ENCODE measurements at regions not wholly inside any gene's neighbourhood (a gene's known extent, or its start where the extent isn't known, plus 50 kb on each side); places are given as distances from the start of the nearest gene placed in this dataset.
A peak's percentile ranks its signal among the peaks of the same experiment; 100 is the strongest.

DNA sequence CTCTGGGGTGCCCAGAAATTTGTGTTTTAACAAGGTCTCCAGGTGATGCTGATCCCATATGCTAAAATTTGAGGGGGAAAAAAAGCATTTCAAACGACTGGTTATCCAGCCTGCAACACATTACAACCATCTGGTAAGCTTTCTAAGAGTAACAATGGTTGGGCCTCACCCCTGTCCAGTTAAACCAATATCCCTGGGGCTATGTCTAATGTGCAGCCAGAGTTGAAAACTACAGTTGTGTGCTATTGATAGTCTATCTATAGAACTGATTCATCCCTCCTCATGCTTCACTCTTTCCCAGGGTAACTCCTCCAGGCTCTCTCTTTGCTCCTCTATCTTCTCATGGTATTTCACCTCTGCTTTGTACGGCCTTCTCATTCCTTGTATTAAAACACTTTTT is 458.3 kb downstream of the MMUT start:
- POLR2A ChIA-PET: no interaction called here
- CTCF ChIA-PET: no interaction called here
- Mint-ChIP-seq H3K27ac (ENCODE audit: low read depth, unreplicated experiment) (no peak overlapping the region), H3K4me3 (ENCODE audit: unreplicated experiment) (no peak overlapping the region), H3K27me3 (ENCODE audit: insufficient read depth, unreplicated experiment) (no peaks in the 10 kb centered on the region), H3K36me3 (ENCODE audit: insufficient read depth, unreplicated experiment) (no peaks in the 10 kb centered on the region), H3K4me1 (ENCODE audit: insufficient read depth, unreplicated experiment) (peaks cover 7% of the 10 kb centered on the region), H3K9me3 (ENCODE audit: unreplicated experiment) (no peaks in the 10 kb centered on the region)
- BruUV-seq (replicated peaks): no TSS peak
- DNase-seq (ENCODE audit: unreplicated experiment): no peak
- TF ChIP-seq, protein P1, sequence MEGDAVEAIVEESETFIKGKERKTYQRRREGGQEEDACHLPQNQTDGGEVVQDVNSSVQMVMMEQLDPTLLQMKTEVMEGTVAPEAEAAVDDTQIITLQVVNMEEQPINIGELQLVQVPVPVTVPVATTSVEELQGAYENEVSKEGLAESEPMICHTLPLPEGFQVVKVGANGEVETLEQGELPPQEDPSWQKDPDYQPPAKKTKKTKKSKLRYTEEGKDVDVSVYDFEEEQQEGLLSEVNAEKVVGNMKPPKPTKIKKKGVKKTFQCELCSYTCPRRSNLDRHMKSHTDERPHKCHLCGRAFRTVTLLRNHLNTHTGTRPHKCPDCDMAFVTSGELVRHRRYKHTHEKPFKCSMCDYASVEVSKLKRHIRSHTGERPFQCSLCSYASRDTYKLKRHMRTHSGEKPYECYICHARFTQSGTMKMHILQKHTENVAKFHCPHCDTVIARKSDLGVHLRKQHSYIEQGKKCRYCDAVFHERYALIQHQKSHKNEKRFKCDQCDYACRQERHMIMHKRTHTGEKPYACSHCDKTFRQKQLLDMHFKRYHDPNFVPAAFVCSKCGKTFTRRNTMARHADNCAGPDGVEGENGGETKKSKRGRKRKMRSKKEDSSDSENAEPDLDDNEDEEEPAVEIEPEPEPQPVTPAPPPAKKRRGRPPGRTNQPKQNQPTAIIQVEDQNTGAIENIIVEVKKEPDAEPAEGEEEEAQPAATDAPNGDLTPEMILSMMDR (IDR thresholded peaks at IDR 0.05; ENCODE audit: unreplicated experiment): no peak
- intact Hi-C loops (cut with micrococcal nuclease): no loop called here

DNA sequence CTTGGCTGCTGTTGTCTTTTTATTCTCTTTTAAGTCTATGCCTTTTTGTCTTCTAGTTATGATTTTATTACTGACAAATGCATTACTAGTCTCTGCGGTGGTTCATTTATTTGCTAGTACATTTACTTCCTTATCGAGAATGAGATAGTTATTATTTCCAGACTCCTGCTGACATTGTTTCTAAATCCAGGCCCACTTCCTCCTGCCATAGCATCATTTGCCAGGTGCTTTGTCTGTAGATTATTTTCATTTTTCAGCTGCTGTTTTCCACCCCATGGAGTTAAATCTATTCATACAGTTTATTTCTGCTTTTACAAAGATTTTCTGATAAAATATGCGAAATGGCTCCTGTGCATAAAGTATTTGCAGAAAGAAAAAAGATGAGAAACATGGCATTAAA is 459.7 kb downstream of the MMUT start:
- Mint-ChIP-seq H3K27me3 (ENCODE audit: insufficient read depth, unreplicated experiment) (no peaks in the 10 kb centered on the region), H3K36me3 (ENCODE audit: insufficient read depth, unreplicated experiment) (no peaks in the 10 kb centered on the region), H3K4me1 (ENCODE audit: insufficient read depth, unreplicated experiment) (peaks cover 7% of the 10 kb centered on the region), H3K27ac (ENCODE audit: low read depth, unreplicated experiment) (no peak overlapping the region), H3K9me3 (ENCODE audit: unreplicated experiment) (no peaks in the 10 kb centered on the region), H3K4me3 (ENCODE audit: unreplicated experiment) (no peak overlapping the region)
- CTCF ChIA-PET: no interaction called here
- intact Hi-C loops (cut with micrococcal nuclease): no loop called here
- POLR2A ChIA-PET: no interaction called here
- no TSS peak for BruUV-seq (replicated peaks)
- DNase-seq (ENCODE audit: unreplicated experiment): no peak
- TF ChIP-seq, protein P1 (IDR thresholded peaks at IDR 0.05; ENCODE audit: unreplicated experiment): no peak

GRCh38 chr6:49001856-49002541 is 461.1 kb downstream of the MMUT start:
- Mint-ChIP-seq H3K36me3 (ENCODE audit: insufficient read depth, unreplicated experiment) (no peaks in the 10 kb centered on the region), H3K27ac (ENCODE audit: low read depth, unreplicated experiment) (peak overlapping the region; percentile 32), H3K27me3 (ENCODE audit: insufficient read depth, unreplicated experiment) (no peaks in the 10 kb centered on the region), H3K9me3 (ENCODE audit: unreplicated experiment) (no peaks in the 10 kb centered on the region), H3K4me3 (ENCODE audit: unreplicated experiment) (no peak overlapping the region), H3K4me1 (ENCODE audit: insufficient read depth, unreplicated experiment) (peaks cover 7% of the 10 kb centered on the region)
- DNase-seq (ENCODE audit: unreplicated experiment): peak; percentile 33
- CTCF ChIA-PET: no interaction called here
- intact Hi-C loops (cut with micrococcal nuclease): no loop called here
- POLR2A ChIA-PET: no interaction called here
- no TSS peak for BruUV-seq (replicated peaks)
- TF ChIP-seq, protein P1 (IDR thresholded peaks at IDR 0.05; ENCODE audit: unreplicated experiment): no peak

GRCh38 chr6:48998574-48998973 is 464.5 kb downstream of the MMUT start:
- Mint-ChIP-seq H3K4me3 (ENCODE audit: unreplicated experiment) (no peak overlapping the region), H3K36me3 (ENCODE audit: insufficient read depth, unreplicated experiment) (no peaks in the 10 kb centered on the region), H3K4me1 (ENCODE audit: insufficient read depth, unreplicated experiment) (peaks cover 7% of the 10 kb centered on the region), H3K27me3 (ENCODE audit: insufficient read depth, unreplicated experiment) (no peaks in the 10 kb centered on the region), H3K27ac (ENCODE audit: low read depth, unreplicated experiment) (no peak overlapping the region), H3K9me3 (ENCODE audit: unreplicated experiment) (no peaks in the 10 kb centered on the region)
- ChIA-PET CTCF (no interaction called here), POLR2A (no interaction called here)
- no TSS peak for BruUV-seq (replicated peaks)
- DNase-seq (ENCODE audit: unreplicated experiment): no peak
- TF ChIP-seq, protein P1 (IDR thresholded peaks at IDR 0.05; ENCODE audit: unreplicated experiment): no peak
- intact Hi-C loops (cut with micrococcal nuclease): no loop called here

Measured in MCF 10A (cell line).